Effector memory CD4-positive, alpha-beta T cell (primary cell): ENCODE measurements at regions not wholly inside any gene's neighbourhood (a gene's known extent, or its start where the extent isn't known, plus 50 kb on each side); places are given as distances from the start of the nearest gene placed in this dataset.

Experiments used
- DNase-seq, 3 donors: peaks; one replicate each; pipeline ENCODE4 v3.0.0-alpha.2; 2020
- H3K27ac ChIP-seq: 2 replicates; pipeline ENCODE4 v1.7.0; 2013; ENCODE audit warnings: mild to moderate bottlenecking, low read length, moderate library complexity; ENCODE audit not compliant: insufficient read depth, poor library complexity, severe bottlenecking
- H3K27me3 ChIP-seq: replicated peaks from 2 replicates; pipeline ENCODE4 v1.7.0; 2013; ENCODE audit warnings: mild to moderate bottlenecking, low read length; ENCODE audit not compliant: insufficient read depth, control insufficient read depth, poor library complexity, severe bottlenecking
- H3K36me3 ChIP-seq: 2 replicates; pipeline ENCODE4 v1.7.0; 2013; ENCODE audit warnings: mild to moderate bottlenecking, low read length, moderate library complexity; ENCODE audit not compliant: control insufficient read depth, insufficient read depth
- H3K4me1 ChIP-seq: 2 replicates; pipeline ENCODE4 v1.7.0; 2013; ENCODE audit warnings: low read length, mild to moderate bottlenecking; ENCODE audit not compliant: control insufficient read depth, insufficient read depth, poor library complexity, severe bottlenecking
- H3K4me3 ChIP-seq: 2 replicates; pipeline ENCODE4 v1.7.0; 2013; ENCODE audit warnings: low read length, low read depth, mild to moderate bottlenecking; ENCODE audit not compliant: insufficient read depth, poor library complexity, severe bottlenecking
- H3K9me3 ChIP-seq: 2 replicates; pipeline ENCODE4 v1.7.0; 2013; ENCODE audit warnings: mild to moderate bottlenecking, low read length, moderate library complexity; ENCODE audit not compliant: control insufficient read depth

DNA sequence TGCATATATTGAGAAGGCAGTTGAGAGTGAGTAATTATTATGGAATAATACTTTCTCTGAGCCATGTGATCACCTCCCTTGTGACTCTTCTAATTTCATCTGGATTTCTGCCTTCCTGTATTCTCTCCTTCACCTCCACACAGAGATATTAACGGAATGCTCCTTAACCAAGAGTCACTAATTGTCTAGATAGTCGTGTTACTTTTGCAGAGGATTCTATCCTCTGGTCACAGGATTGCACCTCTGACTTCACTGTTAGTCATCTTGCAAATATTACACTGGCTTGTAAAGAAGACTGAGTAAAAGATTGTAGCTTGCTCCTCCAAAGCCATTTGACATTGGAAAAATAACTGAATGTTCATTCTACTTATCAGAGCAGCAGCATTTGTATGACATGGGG is 160.9 kb downstream of the SH2D1A start:
- Histone ChIP-seq H3K27me3 (no peaks in the 10 kb centered on the region), H3K9me3 (no peaks in the 10 kb centered on the region), H3K27ac (no peak overlapping the region), H3K4me3 (no peak overlapping the region), H3K36me3 (no peaks in the 10 kb centered on the region), H3K4me1 (no peaks in the 10 kb centered on the region)
- DNase-seq, result no peak

DNA sequence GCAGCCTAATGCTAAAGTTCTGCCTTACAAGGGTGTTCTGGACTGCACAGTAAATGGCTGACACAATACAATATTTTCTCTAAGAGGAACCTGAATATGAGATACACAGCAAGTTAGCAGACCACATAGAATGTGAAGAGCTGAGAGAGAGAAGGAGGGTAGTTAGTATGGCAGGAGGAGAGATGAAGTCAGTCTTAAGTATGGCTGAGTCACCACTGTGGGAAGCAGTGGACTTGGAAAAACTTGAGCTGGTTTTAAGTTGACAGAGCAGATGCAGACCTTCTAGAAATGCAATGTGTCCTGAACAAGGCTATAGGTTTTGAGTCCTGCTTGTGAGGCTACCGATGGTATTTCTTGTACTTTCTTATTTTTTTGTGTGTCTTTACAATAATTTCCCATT is 172.5 kb downstream of the SH2D1A start:
- no peaks in the 10 kb centered on the region for H3K36me3 ChIP-seq
- DNase-seq, result no peak
- H3K27ac ChIP-seq, result no peak overlapping the region
- H3K4me3 ChIP-seq, result no peak overlapping the region
- H3K4me1 ChIP-seq, result no peaks in the 10 kb centered on the region
- H3K9me3 ChIP-seq, result no peaks in the 10 kb centered on the region
- H3K27me3 ChIP-seq, result no peaks in the 10 kb centered on the region

DNA sequence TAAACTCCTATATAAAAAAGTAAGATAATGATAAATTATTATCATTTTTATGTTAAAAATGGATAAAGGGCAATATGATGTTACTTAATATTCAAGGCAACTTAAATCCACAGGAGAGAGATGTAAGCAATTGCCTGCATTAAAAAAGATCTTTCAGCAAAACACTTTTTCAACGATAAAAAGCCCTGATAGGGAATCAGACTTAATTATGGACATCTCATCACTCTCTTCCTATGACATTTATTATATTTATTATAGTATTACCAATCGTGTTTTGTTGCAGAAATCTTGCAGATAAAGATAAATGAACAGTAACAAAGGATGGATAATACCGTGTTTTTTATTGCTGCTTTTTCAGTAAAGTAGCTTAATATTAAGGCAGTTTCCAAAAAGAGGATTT is 178.5 kb downstream of the SH2D1A start:
- no peaks in the 10 kb centered on the region for H3K9me3 ChIP-seq
- no peak for DNase-seq
- H3K27me3 ChIP-seq, result no peaks in the 10 kb centered on the region
- no peaks in the 10 kb centered on the region for H3K4me1 ChIP-seq
- H3K4me3 ChIP-seq, result no peak overlapping the region
- H3K27ac ChIP-seq, result no peak overlapping the region
- no peaks in the 10 kb centered on the region for H3K36me3 ChIP-seq

DNA sequence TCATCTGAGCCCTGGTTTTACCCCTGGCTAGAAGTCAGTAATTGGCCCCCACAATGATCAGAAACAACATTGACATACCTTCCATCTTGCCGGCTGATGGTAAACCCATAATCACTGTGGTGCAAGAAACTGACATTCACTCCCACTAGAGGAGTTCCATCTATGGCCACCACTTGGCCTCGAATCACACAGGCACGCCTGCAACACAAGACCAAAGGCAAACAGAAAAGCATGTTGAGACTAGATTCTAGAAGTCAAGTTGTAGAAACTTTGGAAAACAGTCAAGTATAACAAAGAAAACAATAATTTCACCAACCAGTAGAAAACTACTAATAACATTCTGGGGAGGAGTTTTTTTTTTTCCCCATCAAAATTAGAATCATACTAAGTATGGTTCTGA is 183.4 kb downstream of the SH2D1A start:
- no peaks in the 10 kb centered on the region for H3K9me3 ChIP-seq
- H3K27ac ChIP-seq, result no peak overlapping the region

DNA sequence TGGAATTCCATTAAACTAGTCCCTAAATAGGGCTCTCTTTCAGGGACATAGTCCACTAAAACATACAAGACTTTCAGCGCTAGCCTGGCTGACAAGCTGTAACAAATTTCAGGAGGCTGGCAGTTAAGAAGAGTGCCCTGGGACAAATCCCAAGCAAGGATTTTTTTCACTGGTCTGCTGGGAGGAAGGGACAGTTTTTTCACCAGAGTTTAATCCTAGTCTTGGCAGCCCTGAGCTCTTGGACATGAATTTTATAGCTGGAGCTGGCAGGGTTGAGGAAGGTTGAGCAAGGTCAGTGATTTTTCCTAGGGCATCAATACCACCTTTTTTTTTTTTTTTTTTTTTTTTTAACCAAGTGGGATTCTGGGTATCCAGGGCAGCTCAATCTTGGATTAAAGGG is 184.4 kb downstream of the SH2D1A start:
- no peaks in the 10 kb centered on the region for H3K9me3 ChIP-seq
- H3K4me3 ChIP-seq, result no peak overlapping the region
- no peaks in the 10 kb centered on the region for H3K36me3 ChIP-seq
- no peaks in the 10 kb centered on the region for H3K27me3 ChIP-seq
- no peak for DNase-seq
- H3K27ac ChIP-seq, result no peak overlapping the region
- H3K4me1 ChIP-seq, result no peaks in the 10 kb centered on the region

More for the DNA sequence above, 183.4 kb downstream of the SH2D1A start:
- Histone ChIP-seq H3K4me3 (no peak overlapping the region), H3K36me3 (no peaks in the 10 kb centered on the region), H3K4me1 (no peaks in the 10 kb centered on the region), H3K27me3 (no peaks in the 10 kb centered on the region)
- no peak for DNase-seq

DNA sequence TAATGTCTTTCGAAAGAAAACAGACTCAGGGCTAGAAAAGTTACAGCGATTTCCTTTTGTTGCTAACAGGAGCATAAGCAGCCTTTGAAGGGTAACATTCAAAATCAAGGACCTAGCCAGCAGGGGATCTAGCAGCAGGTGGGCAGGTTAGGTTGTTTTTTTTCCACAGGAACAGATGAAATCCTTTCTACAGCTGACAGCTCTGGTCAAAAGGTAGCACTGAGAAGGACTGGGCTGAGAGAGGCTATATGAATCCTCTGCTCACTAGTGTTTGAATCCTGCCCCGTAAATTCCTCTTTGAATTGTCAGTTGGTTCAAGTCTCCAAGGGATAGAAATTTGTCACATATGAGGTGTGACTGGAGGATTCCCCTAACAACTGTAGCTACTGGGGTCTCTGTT is 188.2 kb downstream of the SH2D1A start:
- no peak for DNase-seq
- H3K9me3 ChIP-seq, result no peaks in the 10 kb centered on the region
- no peaks in the 10 kb centered on the region for H3K36me3 ChIP-seq
- no peaks in the 10 kb centered on the region for H3K27me3 ChIP-seq
- H3K4me1 ChIP-seq, result no peaks in the 10 kb centered on the region
- H3K27ac ChIP-seq, result no peak overlapping the region
- H3K4me3 ChIP-seq, result no peak overlapping the region

DNA sequence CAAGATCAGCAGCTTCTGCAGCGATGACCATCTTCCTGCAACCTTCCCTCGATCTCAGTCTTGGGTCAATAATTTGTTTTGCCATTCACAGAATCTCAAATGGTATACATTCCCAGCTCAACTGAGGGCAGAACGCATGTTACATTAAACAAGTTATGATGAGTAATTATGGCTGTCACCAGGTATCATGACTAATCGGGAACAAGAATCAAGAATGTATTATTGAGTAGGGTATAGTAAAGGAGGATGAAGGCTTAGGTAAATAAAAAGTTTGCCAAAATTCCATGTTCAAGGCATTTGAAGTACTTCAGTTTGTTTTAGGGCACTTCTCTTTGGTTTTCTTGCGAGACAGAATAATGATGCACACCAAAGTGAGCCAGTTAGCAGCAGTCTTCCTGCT is 194.1 kb downstream of the SH2D1A start:
- H3K27me3 ChIP-seq, result no peaks in the 10 kb centered on the region
- H3K4me1 ChIP-seq, result no peaks in the 10 kb centered on the region
- H3K27ac ChIP-seq, result no peak overlapping the region
- DNase-seq, result no peak
- H3K4me3 ChIP-seq, result no peak overlapping the region
- no peaks in the 10 kb centered on the region for H3K36me3 ChIP-seq
- no peaks in the 10 kb centered on the region for H3K9me3 ChIP-seq

DNA sequence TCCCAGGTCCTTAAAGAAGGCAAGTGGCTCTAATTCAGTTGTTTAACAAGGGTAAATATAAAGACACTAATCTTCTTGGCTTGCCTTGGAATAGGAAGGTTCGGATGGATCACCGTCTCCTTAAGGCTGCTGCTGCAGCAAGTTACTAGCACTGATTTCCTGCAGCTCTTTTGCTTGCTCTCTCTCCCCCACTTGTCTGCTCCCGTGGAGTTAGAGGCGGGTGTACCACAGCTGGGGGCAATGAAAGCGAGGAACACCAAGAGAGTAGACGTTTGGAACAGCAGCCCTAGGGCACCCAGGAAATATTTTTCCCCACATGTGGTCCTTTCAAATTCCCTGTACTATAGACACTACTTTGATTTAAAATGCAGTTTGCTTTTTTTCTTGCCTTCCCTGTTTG is 202.2 kb downstream of the SH2D1A start:
- Histone ChIP-seq H3K36me3 (no peaks in the 10 kb centered on the region), H3K27ac (no peak overlapping the region), H3K27me3 (no peaks in the 10 kb centered on the region), H3K4me1 (no peaks in the 10 kb centered on the region), H3K9me3 (no peaks in the 10 kb centered on the region), H3K4me3 (no peak overlapping the region)
- DNase-seq, result no peak

DNA sequence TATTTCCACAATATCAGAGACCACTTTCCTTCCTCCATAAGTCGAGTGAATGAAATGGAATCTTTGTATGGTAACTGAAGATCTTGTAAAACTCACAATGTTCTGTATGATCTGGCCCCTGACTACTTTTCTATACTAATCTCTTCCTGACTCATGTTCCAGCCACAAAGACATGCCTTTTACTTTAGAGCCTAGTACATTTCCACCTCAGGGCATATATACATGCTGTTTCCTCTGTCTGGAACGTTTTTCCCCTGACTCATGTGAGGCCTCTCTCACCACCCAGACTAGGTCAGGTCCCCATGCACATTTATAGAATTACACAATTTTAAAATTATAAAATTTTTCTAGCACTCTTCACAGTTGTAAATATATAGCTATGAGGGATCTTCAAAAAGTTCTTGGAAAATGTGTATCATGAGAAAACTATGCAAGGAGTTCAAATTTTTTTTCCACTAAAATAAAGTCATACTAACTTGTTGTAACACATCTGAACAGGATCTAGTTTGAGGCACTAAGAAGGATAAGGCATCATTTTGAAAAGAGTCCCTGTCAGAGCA is 208.8 kb downstream of the SH2D1A start:
- H3K9me3 ChIP-seq, result no peaks in the 10 kb centered on the region
- no peaks in the 10 kb centered on the region for H3K27me3 ChIP-seq
- no peaks in the 10 kb centered on the region for H3K4me1 ChIP-seq
- H3K4me3 ChIP-seq, result no peak overlapping the region
- no peaks in the 10 kb centered on the region for H3K36me3 ChIP-seq
- H3K27ac ChIP-seq, result no peak overlapping the region
- no peak for DNase-seq

DNA sequence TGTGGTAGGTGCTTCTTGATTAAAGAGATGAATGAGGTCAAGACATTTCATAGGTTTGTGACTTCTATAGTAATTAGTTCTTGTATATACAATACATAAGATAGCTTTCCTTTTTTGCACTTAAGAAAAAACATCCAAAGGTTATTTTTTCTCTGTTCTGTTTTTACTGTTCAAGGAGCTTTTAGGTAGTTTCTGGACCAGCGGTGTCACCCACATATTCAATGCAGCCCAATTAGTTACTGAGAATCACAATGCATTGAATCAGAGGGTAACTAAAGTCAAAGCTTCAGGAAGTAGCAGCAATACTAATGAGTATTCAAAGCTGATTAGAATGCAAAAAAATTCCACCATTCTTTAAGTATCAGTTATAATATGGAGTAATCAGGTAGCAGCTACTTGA is 211.6 kb downstream of the SH2D1A start:
- no peak for DNase-seq
- Histone ChIP-seq H3K27me3 (no peaks in the 10 kb centered on the region), H3K9me3 (no peaks in the 10 kb centered on the region), H3K27ac (no peak overlapping the region), H3K4me3 (no peak overlapping the region), H3K36me3 (no peaks in the 10 kb centered on the region), H3K4me1 (no peaks in the 10 kb centered on the region)

DNA sequence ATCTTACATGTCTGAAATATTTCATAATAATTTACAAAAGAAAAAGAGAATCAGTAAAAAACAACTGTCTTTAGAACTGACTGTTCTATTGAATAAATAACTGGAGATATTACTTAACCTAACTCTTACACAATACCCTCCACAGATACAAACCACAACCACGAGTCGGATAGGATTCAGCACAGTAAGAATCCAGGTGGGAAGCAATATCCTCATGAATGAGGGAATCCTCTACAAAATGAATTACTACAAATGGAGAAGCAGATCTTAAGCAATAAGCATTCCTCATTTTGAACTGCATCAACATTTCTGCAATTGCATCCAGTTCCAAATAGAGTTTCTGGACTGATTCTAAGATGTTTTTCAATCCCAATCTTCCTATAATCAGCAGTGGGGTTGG is 227.1 kb downstream of the SH2D1A start:
- DNase-seq, result no peak
- H3K27me3 ChIP-seq, result no peaks in the 10 kb centered on the region
- no peak overlapping the region for H3K4me3 ChIP-seq
- no peaks in the 10 kb centered on the region for H3K9me3 ChIP-seq
- no peaks in the 10 kb centered on the region for H3K4me1 ChIP-seq
- H3K36me3 ChIP-seq, result no peaks in the 10 kb centered on the region
- no peak overlapping the region for H3K27ac ChIP-seq
